HUES64 (cell line): ENCODE measurements at regions not wholly inside any gene's neighbourhood (a gene's known extent, or its start where the extent isn't known, plus 50 kb on each side); places are given as distances from the start of the nearest gene placed in this dataset.
"Not testable (repeated sequence)": the region's sequence is repeated elsewhere in the genome, so short reads cannot be mapped to it uniquely, and the experiment has no call there.

Source experiments
- H3K27ac ChIP-seq: 2 replicates; pipeline ENCODE4 v1.7.0; 2013; ENCODE audit warnings: low read depth, low read length, inconsistent platforms
- H3K27me3 ChIP-seq: 2 replicates; pipeline ENCODE4 v1.6.1; 2013; ENCODE audit warnings: mild to moderate bottlenecking, low read length; ENCODE audit not compliant: insufficient read depth
- H3K36me3 ChIP-seq: 2 replicates; pipeline ENCODE4 v1.6.1; 2013; ENCODE audit warnings: mild to moderate bottlenecking, low read length; ENCODE audit not compliant: insufficient read depth
- H3K4me1 ChIP-seq: 2 replicates; pipeline ENCODE4 v1.6.1; 2013; ENCODE audit warnings: mild to moderate bottlenecking, low read length, moderate library complexity; ENCODE audit not compliant: insufficient read depth
- H3K4me3 ChIP-seq: 2 replicates; pipeline ENCODE4 v1.5.1; 2013; ENCODE audit warnings: mild to moderate bottlenecking, low read length, moderate library complexity
- H3K9ac ChIP-seq: 2 replicates; pipeline ENCODE4 v1.6.1; 2013; ENCODE audit warnings: mild to moderate bottlenecking, low read depth, low read length
- H3K9me3 ChIP-seq: 2 replicates; pipeline ENCODE4 v1.6.1; 2013; ENCODE audit warnings: low read depth, low read length; ENCODE audit not compliant: insufficient read depth
- WGBS: fragments of 150-250, 120-280 bp; methylation state at CpG from one replicate; pipeline ENCODE4 v1.1.7; 2013; ENCODE audit warnings: missing lambda C conversion rate; 5-methylcytosine and 5-hydroxymethylcytosine counted together

- Histone ChIP-seq H3K9ac (no peak overlapping the region), H3K9me3 (no peaks in the 10 kb centered on the region), H3K27me3 (peaks cover 89% of the 10 kb centered on the region), H3K4me3 (peak overlapping the region; percentile 50), H3K27ac (no peak overlapping the region), H3K36me3 (no peaks in the 10 kb centered on the region), H3K4me1 (peaks cover 19% of the 10 kb centered on the region)
- WGBS, result under 1% methylated on average over 20 of the region's 20 CpGs
Observed at GRCh38 chr10:100655326-100655759, 90.0 kb upstream of the PAX2 start.

- peaks cover 89% of the 10 kb centered on the region for H3K27me3 ChIP-seq
- H3K9ac ChIP-seq, result no peak overlapping the region
- H3K4me3 ChIP-seq, result peak overlapping the region; percentile 50
- H3K4me1 ChIP-seq, result peaks cover 19% of the 10 kb centered on the region
- H3K36me3 ChIP-seq, result no peaks in the 10 kb centered on the region
- H3K27ac ChIP-seq, result no peak overlapping the region
- WGBS, result 4% methylated on average over 37 of the region's 45 CpGs
- H3K9me3 ChIP-seq, result no peaks in the 10 kb centered on the region
Observed at GRCh38 chr10:100655760-100656421, 89.5 kb upstream of the PAX2 start.

- WGBS, result under 1% methylated on average over 30 of the region's 34 CpGs
- Histone ChIP-seq H3K4me3 (peak overlapping the region; percentile 50), H3K9me3 (no peaks in the 10 kb centered on the region), H3K27ac (no peak overlapping the region), H3K9ac (no peak overlapping the region), H3K27me3 (peaks cover 94% of the 10 kb centered on the region), H3K36me3 (no peaks in the 10 kb centered on the region), H3K4me1 (peaks cover 19% of the 10 kb centered on the region)
Observed at GRCh38 chr10:100656454-100656853, 88.9 kb upstream of the PAX2 start.

GRCh38 chr10:100658269-100658668 is 87.1 kb upstream of the PAX2 start:
- 85% methylated on average over 1 of the region's 1 CpG for WGBS
- Histone ChIP-seq H3K4me1 (peaks cover 11% of the 10 kb centered on the region), H3K27ac (no peak overlapping the region), H3K9ac (no peak overlapping the region), H3K27me3 (peaks cover 97% of the 10 kb centered on the region), H3K4me3 (no peak overlapping the region), H3K9me3 (no peaks in the 10 kb centered on the region), H3K36me3 (no peaks in the 10 kb centered on the region)

- no peaks in the 10 kb centered on the region for H3K36me3 ChIP-seq
- H3K9ac ChIP-seq, result no peak overlapping the region
- no peaks in the 10 kb centered on the region for H3K9me3 ChIP-seq
- peaks cover 95% of the 10 kb centered on the region for H3K27me3 ChIP-seq
- peak overlapping the region; percentile 31 for H3K4me3 ChIP-seq
- no peak overlapping the region for H3K27ac ChIP-seq
- peaks cover 6% of the 10 kb centered on the region for H3K4me1 ChIP-seq
- WGBS, result 10% methylated on average over 44 of the region's 50 CpGs
Observed at GRCh38 chr10:100659361-100660098, 85.9 kb upstream of the PAX2 start.

- H3K27me3 ChIP-seq, result peaks cover 91% of the 10 kb centered on the region
Observed at GRCh38 chr10:100660365-100660764, 85.0 kb upstream of the PAX2 start.

GRCh38 chr10:100660945-100661344 is 84.4 kb upstream of the PAX2 start:
- 84% methylated on average over 2 of the region's 3 CpGs for WGBS
- H3K27me3 ChIP-seq, result peaks cover 85% of the 10 kb centered on the region
- no peak overlapping the region for H3K9ac ChIP-seq
- no peak overlapping the region for H3K4me3 ChIP-seq
- H3K4me1 ChIP-seq, result no peaks in the 10 kb centered on the region; the same call in 1 of the 2 replicates
- no peaks in the 10 kb centered on the region for H3K9me3 ChIP-seq
- H3K27ac ChIP-seq, result no peak overlapping the region
- H3K36me3 ChIP-seq, result no peaks in the 10 kb centered on the region

More at GRCh38 chr10:100660365-100660764, 85.0 kb upstream of the PAX2 start:
- Histone ChIP-seq H3K36me3 (no peaks in the 10 kb centered on the region), H3K27ac (no peak overlapping the region), H3K9ac (no peak overlapping the region), H3K4me1 (peaks cover 4% of the 10 kb centered on the region), H3K9me3 (no peaks in the 10 kb centered on the region), H3K4me3 (no peak overlapping the region)
- 55% methylated on average over 6 of the region's 6 CpGs for WGBS

GRCh38 chr10:100661520-100661919 is 83.9 kb upstream of the PAX2 start:
- 78% methylated on average over 12 of the region's 13 CpGs for WGBS
- H3K4me1 ChIP-seq, result no peaks in the 10 kb centered on the region; the same call in 1 of the 2 replicates
- H3K27me3 ChIP-seq, result peaks cover 80% of the 10 kb centered on the region
- no peaks in the 10 kb centered on the region for H3K9me3 ChIP-seq
- no peak overlapping the region for H3K4me3 ChIP-seq
- H3K27ac ChIP-seq, result no peak overlapping the region
- H3K9ac ChIP-seq, result no peak overlapping the region
- H3K36me3 ChIP-seq, result no peaks in the 10 kb centered on the region

GRCh38 chr10:100662067-100662466 is 83.3 kb upstream of the PAX2 start:
- no peak overlapping the region for H3K9ac ChIP-seq
- H3K9me3 ChIP-seq, result no peaks in the 10 kb centered on the region
- H3K4me1 ChIP-seq, result no peaks in the 10 kb centered on the region; the same call in 1 of the 2 replicates
- 89% methylated on average over 7 of the region's 7 CpGs for WGBS
- H3K4me3 ChIP-seq, result no peak overlapping the region
- H3K27me3 ChIP-seq, result peaks cover 76% of the 10 kb centered on the region
- H3K36me3 ChIP-seq, result no peaks in the 10 kb centered on the region
- no peak overlapping the region for H3K27ac ChIP-seq

GRCh38 chr10:100664316-100665149 is 80.8 kb upstream of the PAX2 start:
- H3K9ac ChIP-seq, result no peak overlapping the region
- peaks cover 76% of the 10 kb centered on the region for H3K27me3 ChIP-seq
- no peaks in the 10 kb centered on the region for H3K36me3 ChIP-seq
- H3K4me1 ChIP-seq, result peaks cover 12% of the 10 kb centered on the region; the same call in 1 of the 2 replicates
- no peak overlapping the region for H3K27ac ChIP-seq
- H3K4me3 ChIP-seq, result no peak overlapping the region
- no peaks in the 10 kb centered on the region for H3K9me3 ChIP-seq
- 77% methylated on average over 6 of the region's 6 CpGs for WGBS

GRCh38 chr10:100666634-100667033 is 78.7 kb upstream of the PAX2 start:
- H3K9ac ChIP-seq, H3K9me3 ChIP-seq, H3K36me3 ChIP-seq, H3K27ac ChIP-seq, H3K4me3 ChIP-seq: not testable (repeated sequence)
- H3K4me1 ChIP-seq, result peaks cover 12% of the 10 kb centered on the region; the same call in 1 of the 2 replicates
- peaks cover 78% of the 10 kb centered on the region for H3K27me3 ChIP-seq
- 92% methylated on average over 2 of the region's 2 CpGs for WGBS
